ENCODE measurements at regions not wholly inside any gene's neighbourhood (a gene's known extent, or its start where the extent isn't known, plus 50 kb on each side); places are given as distances from the start of the nearest gene placed in this dataset.

- H3K36me3 Mint-ChIP-seq, result no peaks in the 10 kb centered on the region
- H3K27ac Mint-ChIP-seq, result no peak overlapping the region
- Histone ChIP-seq H3K4me3 (no peak overlapping the region), H3K9ac (no peak overlapping the region), H3K4me1 (no peaks in the 10 kb centered on the region), H3F3A (ENCODE audit: low read depth) (no peaks in the 10 kb centered on the region), H3K79me2 (ENCODE audit: low read depth) (no peaks in the 10 kb centered on the region), H3K27ac (no peak overlapping the region), H3K4me2 (no peak overlapping the region), H3K9me3 (ENCODE audit: low read depth) (no peaks in the 10 kb centered on the region), H3K36me3 (no peaks in the 10 kb centered on the region), H2AFZ (replicated peaks) (no peak overlapping the region), H4K20me1 (ENCODE audit: low read depth) (no peaks in the 10 kb centered on the region), H3K27me3 (no peaks in the 10 kb centered on the region)
- no peak overlapping the region for H3K4me3 Mint-ChIP-seq
- peaks cover 2% of the 10 kb centered on the region for H3K9me3 Mint-ChIP-seq
- H3K4me1 Mint-ChIP-seq, result peaks cover 13% of the 10 kb centered on the region
- DNase-seq (ENCODE audit: low spot score), result no peak
- peaks cover 11% of the 10 kb centered on the region for H3K27me3 Mint-ChIP-seq (ENCODE audit: insufficient read depth, low read depth)
- TF ChIP-seq CTCF (IDR thresholded peaks at IDR 0.05) (no peak), EZH2 (IDR thresholded peaks at IDR 0.05) (no peak), EZH2phosphoT487 (IDR thresholded peaks at IDR 0.05) (no peak)
These were observed 104.6 kb upstream of the SLC6A6 start for GRCh38 chr3:14297784-14298236.

GRCh38 chr3:14298442-14298841, 104.0 kb upstream of the SLC6A6 start:
- no peak overlapping the region for H3K4me3 ChIP-seq
- TF ChIP-seq EZH2phosphoT487 (IDR thresholded peaks at IDR 0.05), result no peak
- TF ChIP-seq CTCF (IDR thresholded peaks at IDR 0.05), result no peak
- TF ChIP-seq EZH2 (IDR thresholded peaks at IDR 0.05), result no peak
- no peak overlapping the region for H2AFZ ChIP-seq (replicated peaks)
- Mint-ChIP-seq H3K4me1 (peaks cover 13% of the 10 kb centered on the region), H3K27ac (no peak overlapping the region), H3K36me3 (no peaks in the 10 kb centered on the region), H3K27me3 (ENCODE audit: insufficient read depth, low read depth) (peaks cover 11% of the 10 kb centered on the region), H3K9me3 (peaks cover 2% of the 10 kb centered on the region), H3K4me3 (no peak overlapping the region)
- H3K79me2 ChIP-seq (ENCODE audit: low read depth), result no peaks in the 10 kb centered on the region
- no peaks in the 10 kb centered on the region for H3F3A ChIP-seq (ENCODE audit: low read depth)
- no peak overlapping the region for H3K27ac ChIP-seq
- no peaks in the 10 kb centered on the region for H3K36me3 ChIP-seq
- no peak for DNase-seq (ENCODE audit: low spot score)
- H4K20me1 ChIP-seq (ENCODE audit: low read depth), result no peaks in the 10 kb centered on the region
- H3K9ac ChIP-seq, result no peak overlapping the region
- H3K4me1 ChIP-seq, result no peaks in the 10 kb centered on the region
- H3K9me3 ChIP-seq (ENCODE audit: low read depth), result no peaks in the 10 kb centered on the region
- no peak overlapping the region for H3K4me2 ChIP-seq
- no peaks in the 10 kb centered on the region for H3K27me3 ChIP-seq

GRCh38 chr3:14298991-14299555, 103.3 kb upstream of the SLC6A6 start:
- peaks cover 13% of the 10 kb centered on the region for H3K4me1 Mint-ChIP-seq
- no peak overlapping the region for H3K9ac ChIP-seq
- no peak overlapping the region for H3K4me3 ChIP-seq
- H3K27ac ChIP-seq, result no peak overlapping the region
- no peaks in the 10 kb centered on the region for H3K36me3 Mint-ChIP-seq
- no peak for DNase-seq (ENCODE audit: low spot score)
- H3K79me2 ChIP-seq (ENCODE audit: low read depth), result no peaks in the 10 kb centered on the region
- H3K4me3 Mint-ChIP-seq, result no peak overlapping the region
- no peak overlapping the region for H3K4me2 ChIP-seq
- no peaks in the 10 kb centered on the region for H3K27me3 ChIP-seq
- TF ChIP-seq EZH2 (IDR thresholded peaks at IDR 0.05), result no peak
- no peak for TF ChIP-seq EZH2phosphoT487 (IDR thresholded peaks at IDR 0.05)
- TF ChIP-seq CTCF (IDR thresholded peaks at IDR 0.05), result no peak
- no peaks in the 10 kb centered on the region for H3K36me3 ChIP-seq
- H3K27ac Mint-ChIP-seq, result no peak overlapping the region
- H3K9me3 Mint-ChIP-seq, result peaks cover 2% of the 10 kb centered on the region
- no peaks in the 10 kb centered on the region for H4K20me1 ChIP-seq (ENCODE audit: low read depth)
- H3F3A ChIP-seq (ENCODE audit: low read depth), result no peaks in the 10 kb centered on the region
- no peaks in the 10 kb centered on the region for H3K4me1 ChIP-seq
- no peaks in the 10 kb centered on the region for H3K9me3 ChIP-seq (ENCODE audit: low read depth)
- peaks cover 11% of the 10 kb centered on the region for H3K27me3 Mint-ChIP-seq (ENCODE audit: insufficient read depth, low read depth)
- no peak overlapping the region for H2AFZ ChIP-seq (replicated peaks)
